Neural crest cell (in vitro differentiated cells): ENCODE measurements at regions not wholly inside any gene's neighbourhood (a gene's known extent, or its start where the extent isn't known, plus 50 kb on each side); places are given as distances from the start of the nearest gene placed in this dataset.

Experiments
- DNase-seq: peaks from one replicate; pipeline ENCODE4 v3.0.0; 2021; ENCODE audit warnings: low read depth, mixed read lengths, low spot score
- H3K27ac Mint-ChIP-seq: one replicate; pipeline ENCODE4 v1.8.0; 2021; ENCODE audit warnings: mild to moderate bottlenecking, mixed read lengths; ENCODE audit not compliant: unreplicated experiment
- H3K27me3 Mint-ChIP-seq: 2 replicates; pipeline ENCODE4 v1.8.0; 2021; ENCODE audit warnings: low read depth, mild to moderate bottlenecking, mixed read lengths
- H3K36me3 Mint-ChIP-seq: 2 replicates; pipeline ENCODE4 v1.8.0; 2021; ENCODE audit warnings: low read depth, mild to moderate bottlenecking, mixed read lengths
- H3K4me1 Mint-ChIP-seq: 2 replicates; pipeline ENCODE4 v1.8.0; 2021; ENCODE audit warnings: mixed read lengths
- H3K4me3 Mint-ChIP-seq: one replicate; pipeline ENCODE4 v1.8.0; 2021; ENCODE audit warnings: mild to moderate bottlenecking, mixed read lengths
- H3K9me3 Mint-ChIP-seq: 2 replicates; pipeline ENCODE4 v1.8.0; 2021; ENCODE audit warnings: mixed read lengths
- CTCF ChIP-seq: fragments of 200-600 bp; sonication (generic); conservative IDR thresholded peaks from 2 replicates; pipeline ENCODE4 v1.5.0; 2021; ENCODE audit warnings: antibody characterized with exemption, mild to moderate bottlenecking

- Mint-ChIP-seq H3K4me1 (peaks cover 15% of the 10 kb centered on the region), H3K27me3 (no peaks in the 10 kb centered on the region), H3K4me3 (no peak overlapping the region), H3K36me3 (no peaks in the 10 kb centered on the region), H3K27ac (no peak overlapping the region), H3K9me3 (peaks cover 4% of the 10 kb centered on the region)
- no peak for TF ChIP-seq CTCF
- DNase-seq: no peak
Measured at GRCh38 chr4:169342906-169343564, 72.3 kb upstream of the SH3RF1 start.

GRCh38 chr4:169342159-169342860 lies 71.6 kb upstream of the SH3RF1 start:
- H3K4me3 Mint-ChIP-seq: no peak overlapping the region
- DNase-seq: no peak
- H3K27me3 Mint-ChIP-seq: no peaks in the 10 kb centered on the region
- peaks cover 15% of the 10 kb centered on the region for H3K4me1 Mint-ChIP-seq
- TF ChIP-seq CTCF: no peak
- H3K9me3 Mint-ChIP-seq: peaks cover 10% of the 10 kb centered on the region
- no peak overlapping the region for H3K27ac Mint-ChIP-seq
- no peaks in the 10 kb centered on the region for H3K36me3 Mint-ChIP-seq

GRCh38 chr4:169341490-169341889 lies 70.7 kb upstream of the SH3RF1 start:
- Mint-ChIP-seq H3K4me1 (peaks cover 15% of the 10 kb centered on the region), H3K9me3 (peaks cover 10% of the 10 kb centered on the region), H3K4me3 (no peak overlapping the region), H3K36me3 (no peaks in the 10 kb centered on the region), H3K27me3 (no peaks in the 10 kb centered on the region), H3K27ac (no peak overlapping the region)
- no peak for DNase-seq
- no peak for TF ChIP-seq CTCF

- H3K36me3 Mint-ChIP-seq: no peaks in the 10 kb centered on the region
- peaks cover 10% of the 10 kb centered on the region for H3K9me3 Mint-ChIP-seq
- DNase-seq: no peak
- no peak overlapping the region for H3K27ac Mint-ChIP-seq
- TF ChIP-seq CTCF: no peak
- no peak overlapping the region for H3K4me3 Mint-ChIP-seq
- peaks cover 15% of the 10 kb centered on the region for H3K4me1 Mint-ChIP-seq
- H3K27me3 Mint-ChIP-seq: no peaks in the 10 kb centered on the region
Measured at GRCh38 chr4:169340834-169341233, 70.1 kb upstream of the SH3RF1 start.

GRCh38 chr4:169338241-169338640 lies 67.5 kb upstream of the SH3RF1 start:
- H3K4me3 Mint-ChIP-seq: no peak overlapping the region
- DNase-seq: no peak
- H3K9me3 Mint-ChIP-seq: peaks cover 10% of the 10 kb centered on the region
- H3K27ac Mint-ChIP-seq: no peak overlapping the region
- no peak for TF ChIP-seq CTCF
- no peaks in the 10 kb centered on the region for H3K27me3 Mint-ChIP-seq
- H3K36me3 Mint-ChIP-seq: no peaks in the 10 kb centered on the region
- no peaks in the 10 kb centered on the region for H3K4me1 Mint-ChIP-seq
